SHP77 (cell line): ENCODE measurements at regions not wholly inside any gene's neighbourhood (a gene's known extent, or its start where the extent isn't known, plus 50 kb on each side); places are given as distances from the start of the nearest gene placed in this dataset.

Source experiments
- DNase-seq, 2 experiments: peaks; one replicate each; lab custom pipeline; 2025; lab: John Stamatoyannopoulos, UW

GRCh38 chr20:39105551-39105950 is 143.4 kb downstream of the DHX35 start:
- no peak for DNase-seq

GRCh38 chr20:39103732-39104131 is 141.6 kb downstream of the DHX35 start:
- DNase-seq: no peak

GRCh38 chr20:39103305-39103704 is 141.2 kb downstream of the DHX35 start:
- no peak for DNase-seq

GRCh38 chr20:39101895-39102294 is 139.8 kb downstream of the DHX35 start:
- DNase-seq: no peak

- DNase-seq: no peak
Measured at GRCh38 chr20:39100691-39101090, 138.5 kb downstream of the DHX35 start.

GRCh38 chr20:39097889-39098288 is 135.7 kb downstream of the DHX35 start:
- DNase-seq: no peak

- no peak for DNase-seq
Measured at GRCh38 chr20:39095870-39096269, 133.7 kb downstream of the DHX35 start.

GRCh38 chr20:39094391-39094790 is 132.2 kb downstream of the DHX35 start:
- DNase-seq: no peak

GRCh38 chr20:39092733-39093410 is 130.7 kb downstream of the DHX35 start:
- DNase-seq: no peak

GRCh38 chr20:39090906-39091305 is 128.8 kb downstream of the DHX35 start:
- no peak for DNase-seq

GRCh38 chr20:39089797-39090196 is 127.7 kb downstream of the DHX35 start:
- no peak for DNase-seq
